ENCODE measurements at regions not wholly inside any gene's neighbourhood (a gene's known extent, or its start where the extent isn't known, plus 50 kb on each side); places are given as distances from the start of the nearest gene placed in this dataset.
"Not testable (repeated sequence)": the region's sequence is repeated elsewhere in the genome, so short reads cannot be mapped to it uniquely, and the experiment has no call there.

- Histone ChIP-seq H3K23ac (ENCODE audit: low read length) (no peak overlapping the region), H2BK5ac (ENCODE audit: low read depth, low read length, poor library complexity) (no peak overlapping the region), H3K79me1 (ENCODE audit: low read length) (no peaks in the 10 kb centered on the region), H3K18ac (ENCODE audit: low read length) (no peak overlapping the region), H2BK12ac (ENCODE audit: low read length) (no peak overlapping the region), H3K9me3 (ENCODE audit: insufficient read depth, low read depth, low read length) (no peaks in the 10 kb centered on the region), H3K27me3 (ENCODE audit: insufficient read depth, low read length) (no peaks in the 10 kb centered on the region), H3K79me2 (ENCODE audit: control insufficient read depth, insufficient read depth, low read length, poor library complexity) (no peaks in the 10 kb centered on the region), H3K4me2 (ENCODE audit: low read length) (no peak overlapping the region), H4K12ac (ENCODE audit: low read depth, low read length) (no peak overlapping the region), H4K91ac (ENCODE audit: low read depth, low read length) (no peak overlapping the region), H2AK5ac (ENCODE audit: low read length) (no peak overlapping the region), H3K4me3 (ENCODE audit: low read depth, low read length) (no peak overlapping the region), H2AFZ (ENCODE audit: insufficient read depth, low read length, poor library complexity) (no peak overlapping the region), H4K8ac (ENCODE audit: low read depth, low read length) (no peak overlapping the region), H3K9ac (ENCODE audit: low read length) (no peak overlapping the region), H2BK120ac (ENCODE audit: insufficient read depth, low read length, poor library complexity) (no peak overlapping the region), H3K27ac (ENCODE audit: low read depth, low read length) (no peak overlapping the region), H3K4me1 (ENCODE audit: control insufficient read depth in 1 of 2, insufficient read depth in 2 of 2, low read length in 2 of 2) (no peaks in the 10 kb centered on the region), H3K36me3 (ENCODE audit: control insufficient read depth in 1 of 2, insufficient read depth in 2 of 2, low read length in 2 of 2) (no peaks in the 10 kb centered on the region), H3K14ac (ENCODE audit: low read length) (no peak overlapping the region), H3K4ac (ENCODE audit: low read depth, low read length) (no peak overlapping the region)
- no peak for DNase-seq
- no CpG with 5 or more reads among the region's 16 CpGs for WGBS (ENCODE audit: extremely low coverage, insufficient coverage, insufficient read length)
Observed at GRCh38 chr16:46404028-46404427, 217.2 kb downstream of the SHCBP1 start.

- H3K9ac ChIP-seq (ENCODE audit: low read length); H3K18ac ChIP-seq (ENCODE audit: low read length): not testable (repeated sequence)
- no CpG with 5 or more reads among the region's 18 CpGs for WGBS (ENCODE audit: extremely low coverage, insufficient coverage, insufficient read length)
Observed at GRCh38 chr16:46398559-46398958, 222.6 kb downstream of the SHCBP1 start.

GRCh38 chr16:46396883-46397270, 224.3 kb downstream of the SHCBP1 start:
- H3K9ac ChIP-seq (ENCODE audit: low read length); H3K14ac ChIP-seq (ENCODE audit: low read length); H3K27me3 ChIP-seq (ENCODE audit: insufficient read depth, low read length); H4K91ac ChIP-seq (ENCODE audit: low read depth, low read length); H4K12ac ChIP-seq (ENCODE audit: low read depth, low read length); H3K4me1 ChIP-seq (ENCODE audit: control insufficient read depth in 1 of 2, insufficient read depth in 2 of 2, low read length in 2 of 2); H2BK12ac ChIP-seq (ENCODE audit: low read length); H3K9me3 ChIP-seq (ENCODE audit: insufficient read depth, low read depth, low read length); H3K23ac ChIP-seq (ENCODE audit: low read length); DNase-seq; H4K8ac ChIP-seq (ENCODE audit: low read depth, low read length); H2AK5ac ChIP-seq (ENCODE audit: low read length); H3K4me3 ChIP-seq (ENCODE audit: low read depth, low read length); H3K27ac ChIP-seq (ENCODE audit: low read depth, low read length); H3K4me2 ChIP-seq (ENCODE audit: low read length); H3K4ac ChIP-seq (ENCODE audit: low read depth, low read length); H2BK120ac ChIP-seq (ENCODE audit: insufficient read depth, low read length, poor library complexity); H3K79me2 ChIP-seq (ENCODE audit: control insufficient read depth, insufficient read depth, low read length, poor library complexity); H2BK5ac ChIP-seq (ENCODE audit: low read depth, low read length, poor library complexity); H2AFZ ChIP-seq (ENCODE audit: insufficient read depth, low read length, poor library complexity); H3K79me1 ChIP-seq (ENCODE audit: low read length); H3K18ac ChIP-seq (ENCODE audit: low read length); H3K36me3 ChIP-seq (ENCODE audit: control insufficient read depth in 1 of 2, insufficient read depth in 2 of 2, low read length in 2 of 2): not testable (repeated sequence)
- WGBS (ENCODE audit: extremely low coverage, insufficient coverage, insufficient read length), result no CpG with 5 or more reads among the region's 18 CpGs

More at GRCh38 chr16:46398559-46398958, 222.6 kb downstream of the SHCBP1 start:
- not testable (repeated sequence) for H2AK5ac ChIP-seq (ENCODE audit: low read length); H2AFZ ChIP-seq (ENCODE audit: insufficient read depth, low read length, poor library complexity); H3K4ac ChIP-seq (ENCODE audit: low read depth, low read length); H3K9me3 ChIP-seq (ENCODE audit: insufficient read depth, low read depth, low read length); H3K79me2 ChIP-seq (ENCODE audit: control insufficient read depth, insufficient read depth, low read length, poor library complexity); H3K4me1 ChIP-seq (ENCODE audit: control insufficient read depth in 1 of 2, insufficient read depth in 2 of 2, low read length in 2 of 2); H3K27ac ChIP-seq (ENCODE audit: low read depth, low read length); H2BK12ac ChIP-seq (ENCODE audit: low read length); H3K36me3 ChIP-seq (ENCODE audit: control insufficient read depth in 1 of 2, insufficient read depth in 2 of 2, low read length in 2 of 2); H3K79me1 ChIP-seq (ENCODE audit: low read length); H3K4me2 ChIP-seq (ENCODE audit: low read length); H2BK5ac ChIP-seq (ENCODE audit: low read depth, low read length, poor library complexity); H3K27me3 ChIP-seq (ENCODE audit: insufficient read depth, low read length); DNase-seq; H3K4me3 ChIP-seq (ENCODE audit: low read depth, low read length); H4K91ac ChIP-seq (ENCODE audit: low read depth, low read length); H4K8ac ChIP-seq (ENCODE audit: low read depth, low read length); H3K14ac ChIP-seq (ENCODE audit: low read length); H4K12ac ChIP-seq (ENCODE audit: low read depth, low read length); H2BK120ac ChIP-seq (ENCODE audit: insufficient read depth, low read length, poor library complexity); H3K23ac ChIP-seq (ENCODE audit: low read length)

GRCh38 chr16:46396131-46396882, 224.9 kb downstream of the SHCBP1 start:
- not testable (repeated sequence) for H3K4ac ChIP-seq (ENCODE audit: low read depth, low read length); H3K18ac ChIP-seq (ENCODE audit: low read length); H4K91ac ChIP-seq (ENCODE audit: low read depth, low read length); H2AK5ac ChIP-seq (ENCODE audit: low read length); H2BK12ac ChIP-seq (ENCODE audit: low read length); H3K23ac ChIP-seq (ENCODE audit: low read length); H3K4me3 ChIP-seq (ENCODE audit: low read depth, low read length); H3K79me1 ChIP-seq (ENCODE audit: low read length); H3K36me3 ChIP-seq (ENCODE audit: control insufficient read depth in 1 of 2, insufficient read depth in 2 of 2, low read length in 2 of 2); H3K27me3 ChIP-seq (ENCODE audit: insufficient read depth, low read length); H3K9me3 ChIP-seq (ENCODE audit: insufficient read depth, low read depth, low read length); H3K79me2 ChIP-seq (ENCODE audit: control insufficient read depth, insufficient read depth, low read length, poor library complexity); H2BK120ac ChIP-seq (ENCODE audit: insufficient read depth, low read length, poor library complexity); H2BK5ac ChIP-seq (ENCODE audit: low read depth, low read length, poor library complexity); H3K27ac ChIP-seq (ENCODE audit: low read depth, low read length); H4K8ac ChIP-seq (ENCODE audit: low read depth, low read length); H3K9ac ChIP-seq (ENCODE audit: low read length); H3K14ac ChIP-seq (ENCODE audit: low read length); H4K12ac ChIP-seq (ENCODE audit: low read depth, low read length); H3K4me2 ChIP-seq (ENCODE audit: low read length); H3K4me1 ChIP-seq (ENCODE audit: control insufficient read depth in 1 of 2, insufficient read depth in 2 of 2, low read length in 2 of 2); H2AFZ ChIP-seq (ENCODE audit: insufficient read depth, low read length, poor library complexity)
- peak in 1 of 2 donors; percentile 26 for DNase-seq
- no CpG with 5 or more reads among the region's 31 CpGs for WGBS (ENCODE audit: extremely low coverage, insufficient coverage, insufficient read length)

All from trophoblast cell (in vitro differentiated cells and primary cell).